NB4 (cell line): ENCODE measurements at regions not wholly inside any gene's neighbourhood (a gene's known extent, or its start where the extent isn't known, plus 50 kb on each side); places are given as distances from the start of the nearest gene placed in this dataset.
A peak's percentile ranks its signal among the peaks of the same experiment; 100 is the strongest.

Experiments
- DNase-seq: peaks from one replicate; pipeline ENCODE4 v3.0.0; 2010; ENCODE audit warnings: low read depth
- H3K4me3 ChIP-seq: one replicate; pipeline ENCODE4 v1.5.1; 2011; ENCODE audit warnings: mild to moderate bottlenecking, low read depth, low read length, moderate library complexity
- CTCF ChIP-seq: IDR thresholded peaks from one replicate; pipeline ENCODE4 v1.5.1; 2012; ENCODE audit warnings: low read depth, low read length
- MAX ChIP-seq: IDR thresholded peaks from 2 replicates; pipeline ENCODE4 v1.6.1; 2011; ENCODE audit warnings: low read depth, low read length
- MYC ChIP-seq: IDR thresholded peaks from 2 replicates; pipeline ENCODE4 v1.6.1; 2011; ENCODE audit warnings: low read depth, low read length
- POLR2A ChIP-seq: IDR thresholded peaks from 2 replicates; pipeline ENCODE4 v1.6.1; 2011; ENCODE audit warnings: mild to moderate bottlenecking; ENCODE audit not compliant: insufficient read length; ENCODE audit errors: extremely low read depth

- peak; percentile 19 for DNase-seq
- no peak for TF ChIP-seq POLR2A
- peak; percentile 48 for TF ChIP-seq CTCF
- H3K4me3 ChIP-seq = no peak overlapping the region
Measured at GRCh38 chr22:22348127-22348814, 103.7 kb downstream of the VPREB1 start.

GRCh38 chr22:22348815-22349454 is 104.3 kb downstream of the VPREB1 start:
- no peak overlapping the region for H3K4me3 ChIP-seq
- no peak for DNase-seq
- no peak for TF ChIP-seq MAX
- TF ChIP-seq CTCF = no peak
- no peak for TF ChIP-seq POLR2A
- TF ChIP-seq MYC = no peak

- TF ChIP-seq MYC (no peak), CTCF (no peak), MAX (no peak), POLR2A (no peak)
- no peak overlapping the region for H3K4me3 ChIP-seq
- DNase-seq = no peak
Measured at GRCh38 chr22:22349455-22349836, 104.9 kb downstream of the VPREB1 start.

- no peak overlapping the region for H3K4me3 ChIP-seq
- no peak for TF ChIP-seq POLR2A
- TF ChIP-seq MAX = no peak
- no peak for TF ChIP-seq CTCF
- no peak for TF ChIP-seq MYC
- DNase-seq = no peak
Measured at GRCh38 chr22:22351366-22351765, 106.8 kb downstream of the VPREB1 start.

GRCh38 chr22:22352371-22352999 is 107.9 kb downstream of the VPREB1 start:
- no peak for DNase-seq
- TF ChIP-seq MYC (no peak), MAX (no peak), POLR2A (no peak), CTCF (no peak)
- H3K4me3 ChIP-seq = no peak overlapping the region
